ES-I3 (cell line): ENCODE measurements at regions not wholly inside any gene's neighbourhood (a gene's known extent, or its start where the extent isn't known, plus 50 kb on each side); places are given as distances from the start of the nearest gene placed in this dataset.

Experiments used
- H3K36me3 ChIP-seq: 2 replicates; pipeline ENCODE4 v1.6.1; 2013; ENCODE audit warnings: mild to moderate bottlenecking, low read length, control low read depth, moderate library complexity; ENCODE audit not compliant: insufficient read depth
- H3K4me1 ChIP-seq: 2 replicates; pipeline ENCODE4 v1.6.1; 2013; ENCODE audit warnings: mild to moderate bottlenecking, control low read depth, low read length; ENCODE audit not compliant: insufficient read depth
- H3K9ac ChIP-seq: 2 replicates; pipeline ENCODE4 v1.6.1; 2013; ENCODE audit warnings: low read depth, mild to moderate bottlenecking, low read length, moderate library complexity
- H3K9me3 ChIP-seq: 2 replicates; pipeline ENCODE4 v1.6.1; 2013; ENCODE audit warnings: mild to moderate bottlenecking, low read length, moderate library complexity; ENCODE audit not compliant: control insufficient read depth, insufficient read depth

GRCh38 chr12:34379142-34379541 lies 356.8 kb downstream of the ALG10 start:
- no peaks in the 10 kb centered on the region for H3K9me3 ChIP-seq
- no peaks in the 10 kb centered on the region for H3K4me1 ChIP-seq
- H3K9ac ChIP-seq: no peak overlapping the region

GRCh38 chr12:34384693-34385092 lies 362.4 kb downstream of the ALG10 start:
- H3K36me3 ChIP-seq: no peaks in the 10 kb centered on the region
- H3K9ac ChIP-seq: no peak overlapping the region
- H3K9me3 ChIP-seq: no peaks in the 10 kb centered on the region
- no peaks in the 10 kb centered on the region for H3K4me1 ChIP-seq

More at GRCh38 chr12:34379142-34379541, 356.8 kb downstream of the ALG10 start:
- no peaks in the 10 kb centered on the region for H3K36me3 ChIP-seq

- Histone ChIP-seq H3K9ac (no peak overlapping the region), H3K9me3 (no peaks in the 10 kb centered on the region), H3K36me3 (no peaks in the 10 kb centered on the region), H3K4me1 (no peaks in the 10 kb centered on the region)
Measured at GRCh38 chr12:34386016-34386415, 363.7 kb downstream of the ALG10 start.

GRCh38 chr12:34386621-34387255 lies 364.4 kb downstream of the ALG10 start:
- Histone ChIP-seq H3K4me1 (no peaks in the 10 kb centered on the region), H3K9me3 (no peaks in the 10 kb centered on the region), H3K36me3 (no peaks in the 10 kb centered on the region), H3K9ac (no peak overlapping the region)

- Histone ChIP-seq H3K36me3 (no peaks in the 10 kb centered on the region), H3K9ac (no peak overlapping the region), H3K4me1 (no peaks in the 10 kb centered on the region), H3K9me3 (no peaks in the 10 kb centered on the region)
Measured at GRCh38 chr12:34387711-34388635, 365.7 kb downstream of the ALG10 start.

GRCh38 chr12:34388636-34389377 lies 366.5 kb downstream of the ALG10 start:
- no peaks in the 10 kb centered on the region for H3K4me1 ChIP-seq
- H3K36me3 ChIP-seq: no peaks in the 10 kb centered on the region
- no peaks in the 10 kb centered on the region for H3K9me3 ChIP-seq
- H3K9ac ChIP-seq: no peak overlapping the region

GRCh38 chr12:34389378-34390170 lies 367.3 kb downstream of the ALG10 start:
- Histone ChIP-seq H3K4me1 (no peaks in the 10 kb centered on the region), H3K9me3 (no peaks in the 10 kb centered on the region), H3K36me3 (no peaks in the 10 kb centered on the region), H3K9ac (no peak overlapping the region)

- no peaks in the 10 kb centered on the region for H3K9me3 ChIP-seq
- no peak overlapping the region for H3K9ac ChIP-seq
- H3K4me1 ChIP-seq: no peaks in the 10 kb centered on the region
- H3K36me3 ChIP-seq: no peaks in the 10 kb centered on the region
Measured at GRCh38 chr12:34390171-34390841, 368.0 kb downstream of the ALG10 start.

- H3K36me3 ChIP-seq: no peaks in the 10 kb centered on the region
- no peaks in the 10 kb centered on the region for H3K9me3 ChIP-seq
- no peak overlapping the region for H3K9ac ChIP-seq
- H3K4me1 ChIP-seq: no peaks in the 10 kb centered on the region
Measured at GRCh38 chr12:34390846-34391700, 368.8 kb downstream of the ALG10 start.

GRCh38 chr12:34391771-34392581 lies 369.7 kb downstream of the ALG10 start:
- Histone ChIP-seq H3K9ac (no peak overlapping the region), H3K4me1 (no peaks in the 10 kb centered on the region), H3K36me3 (no peaks in the 10 kb centered on the region), H3K9me3 (no peaks in the 10 kb centered on the region)

GRCh38 chr12:34392741-34393085 lies 370.4 kb downstream of the ALG10 start:
- Histone ChIP-seq H3K4me1 (no peaks in the 10 kb centered on the region), H3K9ac (no peak overlapping the region), H3K9me3 (no peaks in the 10 kb centered on the region), H3K36me3 (no peaks in the 10 kb centered on the region)

GRCh38 chr12:34393086-34393820 lies 371.0 kb downstream of the ALG10 start:
- no peaks in the 10 kb centered on the region for H3K36me3 ChIP-seq
- no peaks in the 10 kb centered on the region for H3K4me1 ChIP-seq
- no peak overlapping the region for H3K9ac ChIP-seq
- no peaks in the 10 kb centered on the region for H3K9me3 ChIP-seq
